ENCODE measurements at regions not wholly inside any gene's neighbourhood (a gene's known extent, or its start where the extent isn't known, plus 50 kb on each side); places are given as distances from the start of the nearest gene placed in this dataset.

DNA sequence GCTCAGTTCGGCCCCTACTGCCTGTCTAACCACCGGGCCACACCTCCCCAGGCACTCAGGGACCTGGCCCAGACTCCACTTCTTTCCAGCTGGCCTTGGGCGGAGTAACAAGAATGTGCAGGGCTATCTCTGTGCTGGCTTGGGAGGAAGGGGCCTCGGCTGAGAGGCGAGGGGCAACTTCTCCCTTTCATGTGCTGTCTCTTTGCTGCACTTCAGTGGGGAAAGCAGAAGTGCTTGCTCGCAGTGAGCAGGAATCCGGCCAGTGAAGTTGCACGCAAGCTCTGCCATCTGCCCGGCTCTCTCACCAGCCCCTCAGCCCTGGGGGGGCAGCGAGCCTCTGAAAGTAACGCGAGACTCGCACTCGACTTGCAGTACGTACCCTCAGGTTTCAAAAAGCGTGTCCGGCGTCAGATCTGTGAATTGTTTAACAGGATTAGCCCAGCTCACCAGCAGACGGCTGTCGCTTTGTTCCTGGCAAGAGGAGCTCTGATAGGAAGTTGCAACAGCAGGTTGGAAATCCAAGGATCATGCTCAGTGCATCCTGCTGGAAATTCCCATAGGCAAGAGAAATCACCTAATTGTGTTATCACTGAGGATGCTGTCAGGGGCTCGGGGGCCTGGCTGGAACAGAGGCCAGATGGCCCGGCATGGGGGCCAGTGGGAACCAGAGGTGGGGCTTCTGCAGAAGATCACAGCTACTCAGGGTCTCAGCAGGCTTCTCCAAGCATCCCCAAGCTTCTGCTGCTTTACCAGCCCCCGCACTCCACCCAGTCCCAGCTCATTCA is 221.1 kb downstream of the NPHP4 start:
- ChIA-PET CTCF (interaction anchor here (0.6 kb wide), 1 partner anchor 286 kb away, joined by 3 read pairs; no protein-coding TSS in a partner anchor), POLR2A (no interaction called here)
- TF ChIP-seq, protein P1, sequence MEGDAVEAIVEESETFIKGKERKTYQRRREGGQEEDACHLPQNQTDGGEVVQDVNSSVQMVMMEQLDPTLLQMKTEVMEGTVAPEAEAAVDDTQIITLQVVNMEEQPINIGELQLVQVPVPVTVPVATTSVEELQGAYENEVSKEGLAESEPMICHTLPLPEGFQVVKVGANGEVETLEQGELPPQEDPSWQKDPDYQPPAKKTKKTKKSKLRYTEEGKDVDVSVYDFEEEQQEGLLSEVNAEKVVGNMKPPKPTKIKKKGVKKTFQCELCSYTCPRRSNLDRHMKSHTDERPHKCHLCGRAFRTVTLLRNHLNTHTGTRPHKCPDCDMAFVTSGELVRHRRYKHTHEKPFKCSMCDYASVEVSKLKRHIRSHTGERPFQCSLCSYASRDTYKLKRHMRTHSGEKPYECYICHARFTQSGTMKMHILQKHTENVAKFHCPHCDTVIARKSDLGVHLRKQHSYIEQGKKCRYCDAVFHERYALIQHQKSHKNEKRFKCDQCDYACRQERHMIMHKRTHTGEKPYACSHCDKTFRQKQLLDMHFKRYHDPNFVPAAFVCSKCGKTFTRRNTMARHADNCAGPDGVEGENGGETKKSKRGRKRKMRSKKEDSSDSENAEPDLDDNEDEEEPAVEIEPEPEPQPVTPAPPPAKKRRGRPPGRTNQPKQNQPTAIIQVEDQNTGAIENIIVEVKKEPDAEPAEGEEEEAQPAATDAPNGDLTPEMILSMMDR (IDR thresholded peaks at IDR 0.05; ENCODE audit: insufficient read depth in 1 of 2, low read depth in 1 of 2, low read length in 1 of 2, severe bottlenecking in 1 of 2, unreplicated experiment in 1 of 2), result no peak
- H3K27ac Mint-ChIP-seq (ENCODE audit: unreplicated experiment), result no peak overlapping the region
- H3K9me3 ChIP-seq, result no peaks in the 10 kb centered on the region
- intact Hi-C loops (cut with micrococcal nuclease; ENCODE audit: unreplicated experiment), result no loop called here
- H3K4me1 ChIP-seq, result no peaks in the 10 kb centered on the region
- no peaks in the 10 kb centered on the region for H3K4me1 Mint-ChIP-seq (ENCODE audit: low read depth, unreplicated experiment)
- no peaks in the 10 kb centered on the region for H3K9me3 Mint-ChIP-seq (ENCODE audit: unreplicated experiment)
- BruUV-seq (replicated peaks), result no TSS peak
- no peaks in the 10 kb centered on the region for H3K27me3 ChIP-seq (replicated peaks; ENCODE audit: control insufficient read depth, insufficient read depth, low read length)
- no peaks in the 10 kb centered on the region for H3K36me3 Mint-ChIP-seq (ENCODE audit: insufficient read depth, unreplicated experiment)
- DNase-seq, result no peak
- H3K36me3 ChIP-seq (ENCODE audit: control insufficient read depth, insufficient read depth, low read length), result no peaks in the 10 kb centered on the region
- H3K4me3 Mint-ChIP-seq (ENCODE audit: unreplicated experiment), result no peak overlapping the region
- H3K4me3 ChIP-seq (ENCODE audit: low read depth, low read length), result no peak overlapping the region
- H3K27me3 Mint-ChIP-seq (ENCODE audit: insufficient read depth, unreplicated experiment), result no peaks in the 10 kb centered on the region

DNA sequence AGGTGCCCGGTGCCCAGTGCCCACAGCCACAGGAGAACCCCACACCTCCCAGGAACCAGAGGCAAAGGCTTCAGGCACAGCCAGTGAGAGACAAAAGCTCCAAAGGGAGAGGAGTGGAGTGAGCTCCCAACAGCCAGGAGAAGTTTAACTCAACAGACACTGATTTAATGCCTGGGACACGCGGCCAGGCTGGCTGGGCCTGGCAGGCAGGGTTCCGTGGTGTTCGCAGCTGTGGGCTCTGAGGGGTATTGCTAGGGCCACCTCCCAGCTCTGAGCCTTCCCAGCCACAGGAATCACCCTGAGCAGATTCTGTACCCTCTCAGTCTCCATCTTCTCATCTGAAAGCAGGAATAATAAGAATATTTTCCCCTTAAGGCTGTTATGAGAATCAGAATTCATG is 222.5 kb downstream of the NPHP4 start:
- intact Hi-C loops (cut with micrococcal nuclease; ENCODE audit: unreplicated experiment), result no loop called here
- no peaks in the 10 kb centered on the region for H3K36me3 Mint-ChIP-seq (ENCODE audit: insufficient read depth, unreplicated experiment)
- H3K27me3 ChIP-seq (replicated peaks; ENCODE audit: control insufficient read depth, insufficient read depth, low read length), result no peaks in the 10 kb centered on the region
- ChIA-PET POLR2A (no interaction called here), CTCF (no interaction called here)
- BruUV-seq (replicated peaks), result no TSS peak
- no peak overlapping the region for H3K4me3 ChIP-seq (ENCODE audit: low read depth, low read length)
- H3K27me3 Mint-ChIP-seq (ENCODE audit: insufficient read depth, unreplicated experiment), result no peaks in the 10 kb centered on the region
- TF ChIP-seq, protein P1 (IDR thresholded peaks at IDR 0.05; ENCODE audit: insufficient read depth in 1 of 2, low read depth in 1 of 2, low read length in 1 of 2, severe bottlenecking in 1 of 2, unreplicated experiment in 1 of 2), result no peak
- H3K4me1 Mint-ChIP-seq (ENCODE audit: low read depth, unreplicated experiment), result no peaks in the 10 kb centered on the region
- no peak overlapping the region for H3K27ac Mint-ChIP-seq (ENCODE audit: unreplicated experiment)
- no peaks in the 10 kb centered on the region for H3K36me3 ChIP-seq (ENCODE audit: control insufficient read depth, insufficient read depth, low read length)
- no peaks in the 10 kb centered on the region for H3K9me3 ChIP-seq
- H3K9me3 Mint-ChIP-seq (ENCODE audit: unreplicated experiment), result no peaks in the 10 kb centered on the region
- no peaks in the 10 kb centered on the region for H3K4me1 ChIP-seq
- DNase-seq, result no peak
- H3K4me3 Mint-ChIP-seq (ENCODE audit: unreplicated experiment), result no peak overlapping the region

DNA sequence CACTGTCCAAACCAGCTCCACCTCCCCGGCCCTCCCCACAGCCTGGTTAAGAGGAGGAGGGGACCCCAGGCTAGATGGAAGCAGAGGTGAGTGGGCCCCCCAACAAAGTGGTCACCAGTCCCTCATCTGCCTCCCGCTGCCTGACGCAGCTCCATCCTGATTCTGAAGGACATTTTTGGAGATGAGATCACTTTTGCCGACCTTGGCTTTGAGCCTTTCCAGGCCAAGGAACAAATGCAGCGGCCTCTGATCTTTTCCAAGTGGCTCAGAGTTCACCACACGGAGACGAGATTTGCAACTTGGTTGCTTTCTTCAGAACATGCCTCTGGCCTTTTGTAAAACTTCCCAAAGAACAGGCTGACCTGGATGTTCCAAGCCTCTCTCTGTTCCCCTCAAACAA is 223.1 kb downstream of the NPHP4 start:
- Mint-ChIP-seq H3K27ac (ENCODE audit: unreplicated experiment) (no peak overlapping the region), H3K27me3 (ENCODE audit: insufficient read depth, unreplicated experiment) (no peaks in the 10 kb centered on the region)
- DNase-seq, result no peak

More for the DNA sequence above, 223.1 kb downstream of the NPHP4 start:
- Histone ChIP-seq H3K4me3 (ENCODE audit: low read depth, low read length) (no peak overlapping the region), H3K9me3 (no peaks in the 10 kb centered on the region), H3K4me1 (no peaks in the 10 kb centered on the region), H3K27me3 (replicated peaks; ENCODE audit: control insufficient read depth, insufficient read depth, low read length) (no peaks in the 10 kb centered on the region), H3K36me3 (ENCODE audit: control insufficient read depth, insufficient read depth, low read length) (no peaks in the 10 kb centered on the region)
- ChIA-PET CTCF (no interaction called here), POLR2A (no interaction called here)
- TF ChIP-seq, protein P1 (IDR thresholded peaks at IDR 0.05; ENCODE audit: insufficient read depth in 1 of 2, low read depth in 1 of 2, low read length in 1 of 2, severe bottlenecking in 1 of 2, unreplicated experiment in 1 of 2), result no peak
- intact Hi-C loops (cut with micrococcal nuclease; ENCODE audit: unreplicated experiment), result no loop called here
- Mint-ChIP-seq H3K4me3 (ENCODE audit: unreplicated experiment) (no peak overlapping the region), H3K9me3 (ENCODE audit: unreplicated experiment) (no peaks in the 10 kb centered on the region), H3K4me1 (ENCODE audit: low read depth, unreplicated experiment) (no peaks in the 10 kb centered on the region), H3K36me3 (ENCODE audit: insufficient read depth, unreplicated experiment) (no peaks in the 10 kb centered on the region)
- BruUV-seq (replicated peaks), result no TSS peak

Data from Caco-2 (cell line).